SK-N-SH (cell line): ENCODE measurements at regions not wholly inside any gene's neighbourhood (a gene's known extent, or its start where the extent isn't known, plus 50 kb on each side); places are given as distances from the start of the nearest gene placed in this dataset.

Experiments used
- CTCF ChIP-seq: fragments of 200-600 bp; sonication (generic); IDR thresholded peaks from 2 replicates; pipeline ENCODE4 v1.6.1; 2017; ENCODE audit warnings: antibody characterized with exemption, mild to moderate bottlenecking, moderate library complexity
- EP300 ChIP-seq, 2 experiments: IDR thresholded peaks; 2 replicates each; pipeline versions ENCODE4 v1.4.0 to v1.6.1; 2012; ENCODE audit warnings: borderline replicate concordance in 1 of 2, low read depth in 1 of 2, low read length in 1 of 2
- FOXM1 ChIP-seq: IDR thresholded peaks from 2 replicates; pipeline ENCODE4 v1.4.0; 2012; ENCODE audit warnings: low read depth, mild to moderate bottlenecking
- GABPA ChIP-seq: IDR thresholded peaks from 2 replicates; pipeline ENCODE4 v1.4.0; 2012; ENCODE audit warnings: low read depth, mild to moderate bottlenecking
- MEF2A ChIP-seq: IDR thresholded peaks from 2 replicates; pipeline ENCODE4 v1.4.0; 2012; ENCODE audit warnings: low read depth, borderline replicate concordance
- NFIC ChIP-seq: IDR thresholded peaks from 2 replicates; pipeline ENCODE4 v1.4.0; 2012; ENCODE audit warnings: borderline replicate concordance
- NRF1 ChIP-seq: IDR thresholded peaks from 2 replicates; pipeline ENCODE4 v1.6.1; 2012; ENCODE audit warnings: low read depth, mild to moderate bottlenecking, low read length
- POLR2AphosphoS5 ChIP-seq: IDR thresholded peaks from 2 replicates; pipeline ENCODE4 v1.6.1; 2012; ENCODE audit warnings: low read depth, low read length
- RAD21 ChIP-seq: IDR thresholded peaks from 2 replicates; pipeline ENCODE4 v1.6.1; 2012; ENCODE audit warnings: mild to moderate bottlenecking, low read length
- SMC3 ChIP-seq: IDR thresholded peaks from 2 replicates; pipeline ENCODE4 v1.6.1; 2012; ENCODE audit warnings: low read depth, low read length, improper control_type of control experiment
- TAF1 ChIP-seq: IDR thresholded peaks from 2 replicates; pipeline ENCODE4 v1.6.1; 2012; ENCODE audit warnings: low read depth, mild to moderate bottlenecking, low read length, moderate library complexity, borderline replicate concordance
- TCF12 ChIP-seq: IDR thresholded peaks from 2 replicates; pipeline ENCODE4 v1.4.0; 2012
- TEAD4 ChIP-seq: IDR thresholded peaks from 2 replicates; pipeline ENCODE4 v1.4.0; 2012; ENCODE audit warnings: mild to moderate bottlenecking, borderline replicate concordance; ENCODE audit not compliant: insufficient read depth
- YY1 ChIP-seq: IDR thresholded peaks from 2 replicates; pipeline ENCODE4 v1.4.0; 2012; ENCODE audit warnings: low read depth, mild to moderate bottlenecking

- TF ChIP-seq TCF12, result no peak
- no peak for TF ChIP-seq GABPA
- TF ChIP-seq CTCF, result no peak
- TF ChIP-seq EP300 (IDR thresholded peaks at IDR 0.05; ENCODE audit: borderline replicate concordance in 1 of 2, low read depth in 1 of 2, low read length in 1 of 2), result no peak
- TF ChIP-seq RAD21, result no peak
- TF ChIP-seq POLR2AphosphoS5, result no peak
- no peak for TF ChIP-seq TEAD4
- TF ChIP-seq YY1, result no peak
- TF ChIP-seq FOXM1, result no peak
- TF ChIP-seq NRF1, result no peak
- no peak for TF ChIP-seq SMC3
- no peak for TF ChIP-seq TAF1
- TF ChIP-seq MEF2A, result no peak
- no peak for TF ChIP-seq NFIC
Observed at GRCh38 chr9:69985971-69986370, 57.7 kb upstream of the MAMDC2 start.
